GM18508 (cell line): ENCODE measurements at regions not wholly inside any gene's neighbourhood (a gene's known extent, or its start where the extent isn't known, plus 50 kb on each side); places are given as distances from the start of the nearest gene placed in this dataset.
"Not testable (repeated sequence)": the region's sequence is repeated elsewhere in the genome, so short reads cannot be mapped to it uniquely, and the experiment has no call there.

ENCODE experiments used
- ATAC-seq: cut with Tn5 transposase; IDR thresholded peaks from one replicate; pipeline ENCODE4 v1.9.1; 2021; ENCODE audit warnings: moderate number of reproducible peaks; ENCODE audit not compliant: insufficient read depth, unreplicated experiment

DNA sequence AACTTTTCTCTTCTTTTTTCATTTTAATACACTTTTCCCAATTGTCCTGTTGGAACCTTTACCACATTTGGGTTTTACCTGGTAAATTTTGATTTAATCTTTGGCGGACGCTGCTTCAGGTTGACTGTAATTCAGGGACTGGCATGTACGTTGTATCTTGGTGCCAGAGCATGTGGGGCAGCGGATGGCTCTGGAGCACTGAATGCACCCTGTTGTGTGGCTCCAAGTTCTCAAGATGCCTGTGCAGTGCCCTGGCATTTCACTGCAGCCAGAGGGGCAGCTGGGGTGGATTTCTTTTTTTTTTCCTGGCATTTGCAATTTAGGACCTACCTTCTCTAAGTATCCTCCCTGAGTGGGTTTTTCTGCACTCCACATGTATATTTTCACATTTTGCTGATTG lies 242.2 kb downstream of the BLID start:
- ATAC-seq, result no peak

DNA sequence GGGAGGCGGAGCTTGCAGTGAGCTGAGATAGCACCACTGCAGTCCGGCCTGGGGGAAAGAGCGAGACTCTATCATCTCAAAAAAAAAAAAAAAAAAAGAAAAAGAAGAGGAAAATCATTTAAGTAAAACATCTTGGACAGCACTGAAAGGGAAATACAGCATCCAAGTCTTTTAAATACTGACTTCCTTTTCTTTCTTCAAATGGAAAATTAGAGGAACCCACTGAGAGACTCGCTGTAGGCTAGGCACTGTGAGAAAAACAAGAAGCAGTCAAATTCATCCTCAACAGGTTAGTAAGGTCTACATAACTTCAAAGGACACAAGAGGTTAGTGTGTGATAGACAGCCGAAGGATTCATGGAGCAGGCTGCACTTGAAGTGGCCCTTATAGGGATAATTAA lies 243.7 kb downstream of the BLID start:
- no peak for ATAC-seq

DNA sequence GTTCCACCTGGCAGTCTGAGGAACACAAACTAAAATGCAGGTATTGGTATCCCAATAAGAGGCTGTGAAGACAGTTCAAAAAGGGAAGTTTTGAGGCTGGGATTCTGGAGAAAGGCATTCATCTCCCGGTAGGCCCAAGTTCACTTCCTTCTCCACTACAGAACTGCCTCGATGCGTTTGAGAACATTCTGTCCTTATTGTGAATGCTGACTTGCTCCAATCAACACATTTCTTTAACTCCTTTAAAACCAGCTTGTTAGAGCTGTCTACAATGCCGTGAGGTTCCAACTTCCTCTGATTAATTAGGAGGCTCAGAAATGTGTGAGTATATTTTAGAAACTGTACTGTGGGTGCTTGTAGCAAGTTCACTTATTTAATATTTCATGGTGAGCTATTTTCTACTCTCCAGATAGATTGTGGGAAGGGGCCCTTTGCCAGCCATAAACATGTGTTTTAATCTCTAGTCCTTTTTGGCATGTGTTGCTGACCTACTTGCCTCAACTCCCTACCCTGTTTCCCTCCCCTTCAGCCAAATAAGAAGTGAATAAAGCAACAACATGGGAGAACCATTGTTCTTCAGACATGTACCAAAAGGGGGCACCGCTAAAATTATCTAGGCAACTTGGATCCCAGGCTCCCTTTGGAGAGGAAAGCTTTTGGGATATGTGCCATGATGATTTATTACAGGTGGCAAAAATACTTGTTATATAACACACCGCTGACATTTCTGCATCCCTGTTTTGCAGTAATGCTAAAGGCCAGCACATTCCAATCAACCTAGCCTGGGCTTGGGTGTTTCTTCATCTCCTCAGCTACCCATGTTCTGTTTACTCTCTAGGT lies 245.6 kb downstream of the BLID start:
- no peak for ATAC-seq

DNA sequence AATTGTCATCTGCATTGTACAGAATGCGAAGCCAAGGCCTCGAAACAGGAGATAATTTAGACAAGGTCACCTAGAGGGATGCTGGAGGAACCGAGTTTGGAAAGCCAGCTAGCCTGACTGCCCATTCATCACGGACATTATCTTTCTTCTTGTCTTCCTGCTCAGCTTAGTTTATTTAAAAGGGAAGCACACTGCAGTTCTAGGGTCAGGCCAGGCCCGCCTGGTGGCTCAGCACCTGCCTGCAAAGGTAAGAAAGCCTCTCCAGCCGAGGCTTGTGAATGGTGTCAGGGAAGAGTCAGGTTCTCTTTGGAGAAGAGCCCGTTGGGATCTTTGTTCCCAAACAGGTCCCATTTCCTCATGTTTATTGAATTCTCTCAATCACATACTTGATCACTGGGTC lies 246.5 kb downstream of the BLID start:
- no peak for ATAC-seq

DNA sequence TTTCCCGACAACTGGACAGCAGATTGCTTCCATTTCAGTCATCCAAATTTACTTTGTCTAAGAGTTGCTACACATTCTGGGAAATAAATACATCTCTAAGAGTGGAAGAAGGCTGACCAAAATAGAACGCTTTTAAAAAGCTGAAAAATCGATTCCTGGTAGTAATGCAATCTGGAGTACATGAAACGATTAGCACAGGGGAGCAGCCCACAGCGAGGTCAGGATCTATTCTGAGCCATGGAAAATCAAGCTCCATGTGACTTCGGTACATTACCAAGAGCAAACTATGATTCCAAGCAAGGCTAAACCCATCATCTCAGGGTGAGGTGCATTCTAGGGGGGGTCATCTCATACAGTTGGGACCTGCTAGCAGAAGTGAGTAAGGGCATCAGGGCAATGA lies 249.3 kb downstream of the BLID start:
- ATAC-seq, result no peak

DNA sequence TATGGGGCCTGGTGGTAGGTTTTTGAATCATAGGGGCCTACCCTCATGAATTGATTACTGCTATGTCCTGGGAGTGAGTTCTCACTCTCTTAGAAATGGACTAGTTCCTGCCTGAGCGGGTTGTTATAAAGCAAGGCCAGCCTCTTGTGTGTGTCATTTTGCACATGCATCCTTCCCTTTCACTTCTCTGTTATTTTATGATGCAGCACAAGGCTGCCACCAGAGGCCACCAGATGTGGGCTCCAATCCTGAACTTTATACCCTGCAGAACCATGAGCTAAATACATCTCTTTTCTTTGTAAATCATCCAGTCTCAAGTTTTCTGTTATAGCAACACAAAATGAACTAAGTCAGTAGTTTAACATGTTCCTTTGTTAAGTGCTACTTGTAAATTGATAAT lies 251.4 kb downstream of the BLID start:
- ATAC-seq, result no peak

DNA sequence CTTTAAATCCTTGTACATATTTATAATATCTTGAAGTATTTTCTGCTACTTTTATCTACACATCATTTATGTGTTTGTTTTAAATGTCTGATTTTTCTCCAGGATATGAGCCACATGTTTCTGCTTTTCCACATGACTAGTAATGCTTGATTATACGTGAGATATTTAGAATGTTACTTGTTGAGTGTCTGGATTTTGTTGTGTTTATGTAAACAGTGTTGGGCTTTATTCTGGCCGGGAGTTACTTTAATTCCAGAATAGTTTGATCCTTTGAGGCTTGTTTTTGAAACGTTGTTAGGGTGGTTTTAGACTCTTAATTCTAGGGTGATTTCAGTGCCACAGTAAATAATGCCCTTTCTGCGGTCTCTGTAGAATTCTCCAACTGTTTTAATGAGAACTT lies 252.9 kb downstream of the BLID start:
- ATAC-seq, result no peak

DNA sequence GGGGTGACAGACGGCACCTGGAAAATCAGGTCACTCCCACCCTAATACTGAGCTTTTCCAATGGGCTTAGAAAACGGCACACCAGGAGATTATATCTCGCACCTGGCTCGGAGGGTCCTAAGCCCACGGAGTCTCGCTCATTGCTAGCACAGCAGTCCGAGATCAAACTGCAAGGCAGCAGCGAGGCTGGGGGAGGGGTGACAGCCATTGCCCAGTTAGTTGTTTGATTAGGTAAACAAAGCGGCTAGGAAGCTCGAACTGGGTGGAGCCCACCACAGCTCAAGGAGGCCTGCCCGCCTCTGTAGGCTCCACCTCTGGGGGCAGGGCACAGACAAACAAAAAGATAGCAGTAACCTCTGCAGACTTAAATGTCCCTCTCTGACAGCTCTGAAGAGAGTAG lies 260.9 kb downstream of the BLID start:
- not testable (repeated sequence) for ATAC-seq

DNA sequence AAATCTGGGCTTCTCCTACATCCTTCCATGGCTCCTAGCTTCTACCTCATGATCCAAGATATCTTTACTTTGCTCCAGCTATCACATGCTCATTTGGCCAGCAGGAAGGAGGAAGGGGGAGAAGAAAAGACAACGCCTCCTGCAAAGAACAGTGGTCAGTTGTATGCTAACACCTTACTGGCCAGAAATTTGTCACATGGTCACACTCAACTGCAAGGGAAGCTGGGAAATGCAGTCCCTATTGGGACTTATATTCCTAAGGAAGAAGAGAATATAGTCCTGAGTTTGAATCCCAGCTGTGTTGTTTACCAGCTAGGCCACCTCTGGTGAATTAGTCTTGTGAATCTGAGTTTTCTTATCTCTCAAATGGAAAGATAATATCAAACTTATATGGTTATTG lies 272.0 kb downstream of the BLID start:
- ATAC-seq, result no peak

DNA sequence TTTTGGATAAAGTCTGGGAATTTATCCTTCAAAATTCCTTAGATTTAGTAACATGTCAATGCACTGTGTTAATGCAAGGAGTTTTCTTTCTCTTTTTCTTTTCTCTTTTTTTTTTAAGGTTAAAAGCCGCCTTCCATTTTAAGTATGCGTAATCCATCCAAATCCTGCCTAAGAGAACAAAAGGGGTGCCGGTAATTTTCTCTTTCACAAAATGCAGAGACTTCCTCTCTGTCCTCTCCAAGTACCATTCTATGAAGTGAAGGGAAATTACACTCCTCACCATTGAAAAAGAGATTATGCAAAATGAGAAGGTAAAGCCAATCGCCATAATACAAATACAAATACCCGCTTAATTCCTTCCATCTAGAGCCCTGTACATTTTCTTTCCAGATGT lies 273.8 kb downstream of the BLID start:
- no peak for ATAC-seq

DNA sequence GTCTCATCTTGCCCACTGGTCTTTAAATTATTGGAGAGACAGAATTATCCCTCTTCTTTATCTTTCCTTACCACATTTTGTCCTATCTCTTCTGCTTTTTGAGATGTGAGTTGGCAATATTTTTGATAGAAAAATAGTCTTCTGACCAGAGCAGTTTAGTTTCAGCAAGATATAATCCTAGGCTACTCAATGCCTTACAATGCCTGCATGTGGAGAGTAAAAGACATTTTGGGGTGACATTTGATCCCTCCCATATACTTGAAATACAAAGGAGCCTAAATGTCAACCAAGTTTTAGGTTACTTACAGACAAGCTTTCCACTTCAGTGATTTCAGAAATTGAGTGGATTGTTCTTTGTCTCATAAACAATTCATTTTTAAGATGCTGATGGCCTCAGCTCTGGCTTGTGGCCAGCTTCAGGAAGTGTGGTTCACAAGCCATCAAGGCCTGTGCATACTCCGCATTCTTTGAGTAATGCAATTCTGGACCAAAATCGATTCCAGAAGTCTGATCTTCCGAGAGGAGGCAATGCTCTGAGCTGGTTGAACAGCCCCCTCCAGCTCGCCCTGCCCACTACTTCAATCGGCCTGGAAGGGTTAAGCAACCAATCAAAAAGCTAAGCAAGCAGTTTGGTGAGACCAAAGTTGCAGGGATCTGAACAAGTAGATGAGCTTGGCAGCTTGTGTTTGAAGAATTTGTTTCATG lies 274.4 kb downstream of the BLID start:
- no peak for ATAC-seq

DNA sequence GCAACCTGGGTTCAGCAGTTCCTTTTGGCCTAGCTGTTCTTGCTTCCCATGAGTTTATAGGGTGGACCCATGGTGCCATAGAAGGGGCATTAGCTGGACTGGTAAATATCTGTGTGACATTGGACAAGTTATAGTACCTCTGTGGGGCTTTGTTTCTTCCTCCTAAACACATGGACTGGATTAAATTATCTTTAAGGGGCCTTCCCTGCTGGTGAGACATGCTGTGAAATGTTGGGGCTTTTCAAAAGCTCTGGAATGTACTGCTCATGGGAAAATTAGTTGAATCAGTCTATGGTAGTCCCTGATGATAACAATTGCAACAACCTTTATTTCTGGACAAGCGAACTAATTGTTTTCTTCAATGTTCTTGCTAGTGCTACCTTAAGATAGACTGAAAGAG lies 276.2 kb downstream of the BLID start:
- ATAC-seq, result no peak

DNA sequence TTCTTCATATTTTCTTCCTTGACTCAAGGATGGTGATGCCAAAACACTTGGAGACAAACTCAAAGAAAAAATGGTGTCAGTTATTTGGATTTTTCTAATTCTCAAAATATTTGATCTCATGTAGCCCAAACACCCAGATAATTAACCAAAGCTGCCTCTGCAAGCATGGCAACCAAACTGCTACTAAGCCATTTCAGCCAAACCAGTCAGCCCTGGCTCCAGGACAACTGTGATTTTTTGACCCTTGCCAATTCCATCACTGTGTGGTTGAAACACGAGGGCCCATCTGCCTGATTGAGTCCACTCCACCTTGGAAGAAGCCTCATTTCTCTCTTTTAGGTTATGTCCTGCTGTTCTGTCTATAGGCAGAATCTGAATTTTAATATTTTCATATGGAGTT lies 277.4 kb downstream of the BLID start:
- no peak for ATAC-seq

DNA sequence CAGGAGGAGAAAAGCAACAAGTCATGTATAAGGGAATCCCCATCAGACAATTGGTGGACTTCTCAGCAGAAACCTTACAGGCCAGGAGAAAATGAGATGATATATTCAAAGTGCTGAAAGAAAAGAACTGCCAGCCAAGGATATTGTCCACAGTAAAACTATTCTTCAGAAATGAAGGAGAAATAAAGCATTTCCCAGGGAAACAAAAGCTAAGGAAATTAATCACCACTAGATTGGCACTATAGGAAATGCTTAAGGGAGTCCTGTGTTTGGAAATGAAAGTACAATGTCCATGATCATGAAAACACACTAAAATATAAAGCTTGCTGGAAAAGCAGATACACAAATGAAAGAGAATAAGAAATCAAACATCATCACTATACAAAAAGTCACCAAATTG lies 282.0 kb downstream of the BLID start:
- no peak for ATAC-seq

DNA sequence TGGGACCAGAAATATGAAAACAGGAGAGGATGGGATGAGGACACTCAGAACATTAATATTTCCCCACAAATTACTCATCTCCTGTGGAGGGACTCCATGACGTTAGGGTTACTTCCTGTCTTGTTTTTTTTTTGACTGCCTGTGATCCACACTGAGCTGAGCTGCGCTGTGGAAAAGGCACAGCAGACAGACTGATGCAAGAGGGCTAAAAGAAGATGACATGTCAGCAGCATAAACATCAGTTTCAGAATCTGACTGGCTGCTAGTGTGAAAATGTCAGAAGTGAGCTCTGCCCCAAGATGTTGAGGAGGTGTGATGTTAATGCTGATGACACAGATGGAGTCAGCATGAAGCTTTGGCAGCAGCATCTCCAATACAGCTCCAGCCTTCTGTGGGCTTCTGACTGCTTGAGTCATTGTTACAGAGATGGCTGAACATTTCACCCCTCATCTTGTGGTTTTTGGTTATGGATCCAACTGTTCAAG lies 286.8 kb downstream of the BLID start:
- ATAC-seq, result no peak

DNA sequence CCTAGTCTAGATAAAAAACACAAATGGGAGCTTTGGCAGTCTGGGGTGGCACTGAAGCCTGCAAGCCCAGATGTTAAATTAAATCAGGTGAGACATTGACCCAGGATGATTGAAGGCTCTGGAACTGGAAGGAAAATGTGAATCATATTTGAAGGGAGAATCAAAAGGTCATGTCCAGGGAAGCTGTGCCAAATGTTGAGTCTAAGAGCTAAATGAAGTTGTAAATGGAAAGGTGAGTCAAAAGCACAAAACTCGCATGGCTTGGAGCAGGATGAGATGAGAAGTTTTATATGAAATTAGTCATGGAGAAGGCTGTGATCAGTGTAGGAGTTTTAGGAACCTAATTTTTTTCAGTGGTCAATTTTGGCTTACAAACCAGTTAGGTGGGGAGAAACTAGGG lies 301.1 kb downstream of the BLID start:
- no peak for ATAC-seq

DNA sequence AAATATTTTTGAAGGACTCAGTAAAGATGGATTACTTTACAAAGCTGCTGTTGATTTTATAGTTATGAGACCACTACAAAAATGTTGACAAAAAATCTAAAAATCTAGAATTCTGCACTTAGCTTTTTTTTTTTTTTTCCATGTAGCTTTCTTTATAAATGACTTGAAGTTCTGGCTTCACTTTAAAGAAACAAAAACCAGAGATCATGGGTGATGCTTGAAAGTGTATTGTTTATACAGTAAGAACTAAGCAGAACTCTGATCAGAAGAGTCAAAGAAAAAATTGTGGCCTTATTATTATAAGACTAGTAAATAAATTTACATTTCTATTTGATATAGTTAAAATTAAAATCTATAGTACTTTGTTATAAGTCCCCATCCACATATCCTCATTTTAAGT lies 301.7 kb downstream of the BLID start:
- ATAC-seq, result no peak

DNA sequence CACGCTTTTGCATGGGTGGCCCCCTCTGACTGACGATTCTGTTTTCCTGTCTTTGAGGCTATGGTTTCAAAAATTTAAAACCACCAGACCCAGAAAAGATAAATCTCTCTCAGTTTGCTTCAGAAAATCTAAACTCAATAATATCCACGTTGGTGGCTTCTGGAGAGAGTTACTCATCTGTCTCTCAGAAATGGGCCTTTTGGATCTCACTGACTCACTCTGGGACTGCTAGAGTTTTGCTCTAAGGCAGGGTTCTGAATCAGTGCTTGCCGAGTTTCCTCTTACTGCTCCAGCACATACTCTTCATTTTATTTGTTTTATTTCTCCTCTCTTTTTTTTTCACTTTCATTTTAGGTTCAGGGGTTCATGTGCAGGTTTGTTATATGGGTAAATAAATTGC lies 305.7 kb downstream of the BLID start:
- ATAC-seq, result no peak

DNA sequence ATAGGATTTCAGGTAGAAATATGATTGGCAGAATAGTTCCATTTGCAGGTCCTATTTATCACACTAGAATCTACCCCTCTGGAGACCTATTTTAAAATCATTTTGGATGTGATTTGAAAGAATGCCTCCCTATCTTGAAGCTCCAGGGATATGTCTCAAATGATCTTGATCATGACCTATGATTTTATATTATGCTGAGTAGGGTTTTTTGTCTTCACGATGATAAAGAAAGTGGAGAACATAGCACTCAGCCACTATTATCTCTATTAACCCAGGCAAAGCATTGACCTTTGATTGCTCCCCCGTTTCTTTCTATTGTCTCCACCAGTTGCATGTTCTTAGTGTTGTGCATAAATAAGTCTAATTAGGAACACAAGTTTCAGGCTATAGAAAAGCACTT lies 307.9 kb downstream of the BLID start:
- ATAC-seq, result no peak

DNA sequence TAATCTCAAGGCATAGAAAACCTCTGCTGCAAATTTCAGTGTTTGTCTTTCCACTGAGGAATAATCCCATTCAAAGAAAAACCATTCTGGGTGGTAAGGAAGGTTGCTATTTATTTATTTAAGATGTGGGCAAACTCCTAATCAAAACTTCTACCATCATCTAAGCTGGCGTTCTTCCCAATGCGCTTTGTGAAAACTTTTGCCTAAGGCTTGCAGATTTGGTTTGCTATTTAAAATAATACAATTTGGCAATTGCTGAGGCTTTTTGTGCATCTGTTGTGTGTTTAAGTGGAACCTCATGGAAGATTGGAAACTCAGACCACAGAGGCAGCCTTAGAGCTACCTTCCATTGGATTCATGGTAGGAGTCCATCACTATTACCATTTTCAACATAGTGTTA lies 309.0 kb downstream of the BLID start:
- no peak for ATAC-seq

DNA sequence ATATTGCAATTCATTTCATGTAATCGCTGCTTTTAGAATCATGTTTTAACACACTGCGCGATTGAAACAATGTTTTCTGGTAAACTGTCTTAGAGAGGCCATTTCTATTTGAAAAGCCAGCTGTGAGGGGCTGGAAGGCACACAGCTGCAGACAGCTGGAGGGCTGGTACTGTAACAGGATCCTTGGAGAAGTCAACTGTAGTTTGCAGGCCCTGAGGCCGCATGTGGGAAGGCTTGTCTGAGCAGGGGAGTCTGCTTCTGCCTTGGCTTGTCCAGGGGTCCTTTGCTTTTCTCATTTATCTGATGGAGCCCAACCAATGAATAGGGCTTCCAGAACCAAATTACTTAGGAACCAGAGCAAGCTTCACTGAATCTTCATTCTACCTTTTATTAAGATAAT lies 313.5 kb downstream of the BLID start:
- ATAC-seq, result no peak

DNA sequence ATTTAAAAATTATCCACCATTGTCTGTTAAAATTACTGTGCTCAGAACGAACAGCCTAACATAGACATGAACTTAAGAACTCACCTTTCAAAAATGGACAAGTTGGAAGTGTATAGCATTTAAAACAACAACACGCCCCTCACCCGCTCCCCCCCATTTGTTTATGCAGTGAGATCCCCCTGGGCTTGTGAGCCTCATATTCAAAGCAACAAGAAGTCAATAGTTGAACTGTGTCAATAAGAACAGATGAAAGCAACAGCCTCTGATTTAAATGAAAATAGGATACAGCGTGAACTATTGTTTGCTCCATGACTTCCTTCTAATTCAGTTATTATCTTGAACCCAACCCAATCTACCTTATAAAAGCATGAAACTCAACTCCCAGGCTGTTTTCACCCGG lies 314.2 kb downstream of the BLID start:
- no peak for ATAC-seq
